Activated CD8-positive, alpha-beta memory T cell treated with anti-CD3 and anti-CD28 coated beads, Interleukin-2, amount 10 ng/mL, durations not matched to agents 7 days and 5 days (primary cell): ENCODE measurements at regions not wholly inside any gene's neighbourhood (a gene's known extent, or its start where the extent isn't known, plus 50 kb on each side); places are given as distances from the start of the nearest gene placed in this dataset.
"Not testable (repeated sequence)": the region's sequence is repeated elsewhere in the genome, so short reads cannot be mapped to it uniquely, and the experiment has no call there.

ENCODE experiments used
- ATAC-seq: fragments of 150-1000 bp; cut with Tn5 transposase; one replicate; pipeline ENCODE4 v1.10.0; 2021; ENCODE audit warnings: moderate library complexity
- CTCF ChIA-PET: fragments of 350-600 bp; sonication (Branson Sonifier 250); formaldehyde crosslinking; loops from one replicate; lab custom pipeline; 2021; ENCODE audit warnings: antibody characterized with exemption; lab: Charles Lee
- DNase-seq: peaks from one replicate; pipeline ENCODE4 v3.0.0-alpha.2; 2020
- H3K27ac Mint-ChIP-seq: one replicate; pipeline ENCODE4 v1.8.0; 2021; ENCODE audit warnings: mild to moderate bottlenecking, mixed read lengths
- H3K27me3 Mint-ChIP-seq: one replicate; pipeline ENCODE4 v1.8.0; 2021; ENCODE audit warnings: mixed read lengths
- H3K36me3 Mint-ChIP-seq: one replicate; pipeline ENCODE4 v1.8.0; 2021; ENCODE audit warnings: mild to moderate bottlenecking, mixed read lengths
- H3K4me1 Mint-ChIP-seq: one replicate; pipeline ENCODE4 v1.8.0; 2021; ENCODE audit warnings: mixed read lengths
- H3K4me3 Mint-ChIP-seq: one replicate; pipeline ENCODE4 v1.8.0; 2021; ENCODE audit warnings: mild to moderate bottlenecking, moderate library complexity, mixed read lengths
- H3K9me3 Mint-ChIP-seq: one replicate; pipeline ENCODE4 v1.8.0; 2022; ENCODE audit warnings: low read depth, mixed read lengths

- DNase-seq (no peak), ATAC-seq (no peak)
- CTCF ChIA-PET = no interaction called here
- no peaks in the 10 kb centered on the region for H3K4me1 Mint-ChIP-seq
- no peaks in the 10 kb centered on the region for H3K36me3 Mint-ChIP-seq
- H3K27me3 Mint-ChIP-seq = no peaks in the 10 kb centered on the region
- H3K9me3 Mint-ChIP-seq = no peaks in the 10 kb centered on the region
- no peak overlapping the region for H3K27ac Mint-ChIP-seq
- H3K4me3 Mint-ChIP-seq = no peak overlapping the region
Observed at GRCh38 chr13:79866436-79866835, 385.5 kb downstream of the NDFIP2 start.

- CTCF ChIA-PET = no interaction called here
- Mint-ChIP-seq H3K4me3 (no peak overlapping the region), H3K9me3 (no peaks in the 10 kb centered on the region), H3K36me3 (no peaks in the 10 kb centered on the region), H3K27me3 (no peaks in the 10 kb centered on the region), H3K27ac (no peak overlapping the region), H3K4me1 (no peaks in the 10 kb centered on the region)
- DNase-seq = no peak
- no peak for ATAC-seq
Observed at GRCh38 chr13:79862515-79862914, 381.6 kb downstream of the NDFIP2 start.

- ATAC-seq (no peak), DNase-seq (no peak)
- CTCF ChIA-PET = no interaction called here
- H3K4me1 Mint-ChIP-seq = no peaks in the 10 kb centered on the region
- no peak overlapping the region for H3K27ac Mint-ChIP-seq
- no peaks in the 10 kb centered on the region for H3K9me3 Mint-ChIP-seq
- H3K36me3 Mint-ChIP-seq = no peaks in the 10 kb centered on the region
- no peaks in the 10 kb centered on the region for H3K27me3 Mint-ChIP-seq
- no peak overlapping the region for H3K4me3 Mint-ChIP-seq
Observed at GRCh38 chr13:79861731-79862130, 380.8 kb downstream of the NDFIP2 start.

GRCh38 chr13:79860791-79861190, 379.8 kb downstream of the NDFIP2 start:
- Mint-ChIP-seq H3K36me3 (no peaks in the 10 kb centered on the region), H3K9me3 (no peaks in the 10 kb centered on the region), H3K4me3 (no peak overlapping the region), H3K4me1 (no peaks in the 10 kb centered on the region), H3K27me3 (no peaks in the 10 kb centered on the region), H3K27ac (no peak overlapping the region)
- no peak for ATAC-seq
- CTCF ChIA-PET = no interaction called here
- no peak for DNase-seq

- Mint-ChIP-seq H3K27me3 (no peaks in the 10 kb centered on the region), H3K9me3 (no peaks in the 10 kb centered on the region), H3K4me1 (no peaks in the 10 kb centered on the region), H3K4me3 (no peak overlapping the region), H3K27ac (no peak overlapping the region), H3K36me3 (no peaks in the 10 kb centered on the region)
- ATAC-seq = no peak
- CTCF ChIA-PET = no interaction called here
- no peak for DNase-seq
Observed at GRCh38 chr13:79859756-79860155, 378.8 kb downstream of the NDFIP2 start.

GRCh38 chr13:79853251-79853650, 372.3 kb downstream of the NDFIP2 start:
- Mint-ChIP-seq H3K4me1 (no peaks in the 10 kb centered on the region), H3K27me3 (no peaks in the 10 kb centered on the region), H3K9me3 (no peaks in the 10 kb centered on the region), H3K4me3 (no peak overlapping the region), H3K36me3 (no peaks in the 10 kb centered on the region), H3K27ac (no peak overlapping the region)
- CTCF ChIA-PET = no interaction called here
- no peak for DNase-seq
- ATAC-seq = no peak

GRCh38 chr13:79851318-79851717, 370.4 kb downstream of the NDFIP2 start:
- ATAC-seq (no peak), DNase-seq (no peak)
- CTCF ChIA-PET = interaction anchor here (1.3 kb wide), 1 partner anchor 172 kb away, joined by 3 read pairs; no protein-coding TSS in a partner anchor
- Mint-ChIP-seq H3K27ac (no peak overlapping the region), H3K4me3 (no peak overlapping the region), H3K27me3 (no peaks in the 10 kb centered on the region), H3K9me3 (no peaks in the 10 kb centered on the region), H3K36me3 (no peaks in the 10 kb centered on the region), H3K4me1 (no peaks in the 10 kb centered on the region)

- H3K27ac Mint-ChIP-seq = no peak overlapping the region
- H3K27me3 Mint-ChIP-seq = no peaks in the 10 kb centered on the region
- ATAC-seq (no peak), DNase-seq (no peak)
- CTCF ChIA-PET = no interaction called here
- no peaks in the 10 kb centered on the region for H3K4me1 Mint-ChIP-seq
- H3K4me3 Mint-ChIP-seq = no peak overlapping the region
- no peaks in the 10 kb centered on the region for H3K9me3 Mint-ChIP-seq
- H3K36me3 Mint-ChIP-seq = no peaks in the 10 kb centered on the region
Observed at GRCh38 chr13:79847882-79848592, 367.1 kb downstream of the NDFIP2 start.

GRCh38 chr13:79846386-79846785, 365.4 kb downstream of the NDFIP2 start:
- CTCF ChIA-PET = no interaction called here
- H3K36me3 Mint-ChIP-seq = no peaks in the 10 kb centered on the region
- no peaks in the 10 kb centered on the region for H3K9me3 Mint-ChIP-seq
- DNase-seq (no peak), ATAC-seq (no peak)
- H3K4me1 Mint-ChIP-seq = no peaks in the 10 kb centered on the region
- H3K4me3 Mint-ChIP-seq = no peak overlapping the region
- no peak overlapping the region for H3K27ac Mint-ChIP-seq
- no peaks in the 10 kb centered on the region for H3K27me3 Mint-ChIP-seq

- peaks cover 9% of the 10 kb centered on the region for H3K9me3 Mint-ChIP-seq
- DNase-seq (no peak), ATAC-seq (no peak)
- no peak overlapping the region for H3K27ac Mint-ChIP-seq
- H3K36me3 Mint-ChIP-seq = no peaks in the 10 kb centered on the region
- H3K4me1 Mint-ChIP-seq = no peaks in the 10 kb centered on the region
- no peak overlapping the region for H3K4me3 Mint-ChIP-seq
- CTCF ChIA-PET = no interaction called here
- H3K27me3 Mint-ChIP-seq = no peaks in the 10 kb centered on the region
Observed at GRCh38 chr13:79837741-79838450, 356.9 kb downstream of the NDFIP2 start.

GRCh38 chr13:79836121-79836520, 355.2 kb downstream of the NDFIP2 start:
- ATAC-seq, H3K4me1 Mint-ChIP-seq, H3K27ac Mint-ChIP-seq, H3K27me3 Mint-ChIP-seq, CTCF ChIA-PET, H3K36me3 Mint-ChIP-seq, H3K4me3 Mint-ChIP-seq, DNase-seq: not testable (repeated sequence)
- peaks cover 11% of the 10 kb centered on the region for H3K9me3 Mint-ChIP-seq

- H3K27me3 Mint-ChIP-seq = no peaks in the 10 kb centered on the region
- ATAC-seq = no peak
- no peaks in the 10 kb centered on the region for H3K4me1 Mint-ChIP-seq
- no peak for DNase-seq
- no peak overlapping the region for H3K4me3 Mint-ChIP-seq
- no peak overlapping the region for H3K27ac Mint-ChIP-seq
- H3K36me3 Mint-ChIP-seq = no peaks in the 10 kb centered on the region
- peaks cover 11% of the 10 kb centered on the region for H3K9me3 Mint-ChIP-seq
- CTCF ChIA-PET = no interaction called here
Observed at GRCh38 chr13:79834876-79835275, 353.9 kb downstream of the NDFIP2 start.

- Mint-ChIP-seq H3K4me3 (no peak overlapping the region), H3K27ac (no peak overlapping the region), H3K4me1 (no peaks in the 10 kb centered on the region), H3K36me3 (no peaks in the 10 kb centered on the region), H3K9me3 (peaks cover 9% of the 10 kb centered on the region), H3K27me3 (no peaks in the 10 kb centered on the region)
- CTCF ChIA-PET = no interaction called here
- no peak for ATAC-seq
- DNase-seq = no peak
Observed at GRCh38 chr13:79833991-79834390, 353.0 kb downstream of the NDFIP2 start.

GRCh38 chr13:79831556-79831955, 350.6 kb downstream of the NDFIP2 start:
- Mint-ChIP-seq H3K36me3 (no peaks in the 10 kb centered on the region), H3K9me3 (peaks cover 2% of the 10 kb centered on the region), H3K4me3 (no peak overlapping the region), H3K27ac (no peak overlapping the region), H3K4me1 (no peaks in the 10 kb centered on the region), H3K27me3 (no peaks in the 10 kb centered on the region)
- DNase-seq (no peak), ATAC-seq (no peak)
- CTCF ChIA-PET = no interaction called here
